ENCODE measurements at regions not wholly inside any gene's neighbourhood (a gene's known extent, or its start where the extent isn't known, plus 50 kb on each side); places are given as distances from the start of the nearest gene placed in this dataset.
A peak's percentile ranks its signal among the peaks of the same experiment; 100 is the strongest.

DNA sequence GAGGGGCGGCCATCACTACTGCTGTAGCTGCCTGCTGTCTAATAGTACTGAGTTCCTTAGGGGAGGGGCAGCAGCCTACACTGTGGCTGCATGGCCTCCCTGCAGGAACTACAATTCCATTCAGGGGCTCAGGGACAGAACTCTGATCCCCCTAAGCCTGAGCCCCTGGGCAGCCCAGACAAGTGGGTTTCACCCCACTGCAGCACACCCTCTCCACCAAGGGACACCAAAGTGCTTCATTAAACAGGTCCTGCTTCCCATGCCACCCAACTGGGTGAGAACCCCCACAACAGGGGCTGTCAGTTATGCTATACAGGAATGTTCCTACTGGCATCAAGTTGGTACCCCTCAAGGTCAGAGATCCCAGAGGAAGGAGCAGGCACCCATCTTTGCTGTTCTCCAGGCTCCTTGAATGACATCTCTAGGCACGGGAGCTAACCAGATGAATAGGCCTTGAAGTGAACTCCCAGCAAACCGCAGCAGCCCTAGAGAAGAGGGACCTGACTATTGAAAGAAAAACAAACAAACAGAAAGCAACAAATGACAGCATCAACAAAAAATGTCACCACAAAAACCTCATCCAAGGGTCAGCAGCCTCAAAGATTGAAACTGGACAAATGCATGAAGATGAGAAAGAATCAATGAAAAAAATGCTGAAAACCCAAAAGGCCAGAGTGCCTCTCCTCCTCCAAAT lies 437.4 kb downstream of the NUF2 start:
- H2AFZ ChIP-seq (ENCODE audit: insufficient read depth, low read length, poor library complexity): no peak overlapping the region
- no peak overlapping the region for H3K18ac ChIP-seq (ENCODE audit: low read length)
- H3K23ac ChIP-seq (ENCODE audit: low read length): no peak overlapping the region
- H3K36me3 ChIP-seq (ENCODE audit: control insufficient read depth in 1 of 2, insufficient read depth in 2 of 2, low read length in 2 of 2): no peaks in the 10 kb centered on the region
- no peak for DNase-seq
- no peaks in the 10 kb centered on the region for H3K27me3 ChIP-seq (ENCODE audit: insufficient read depth, low read length)
- H3K9ac ChIP-seq (ENCODE audit: low read length): no peak overlapping the region
- H4K91ac ChIP-seq (ENCODE audit: low read depth, low read length): no peak overlapping the region
- no peaks in the 10 kb centered on the region for H3K79me2 ChIP-seq (ENCODE audit: control insufficient read depth, insufficient read depth, low read length, poor library complexity)
- H4K12ac ChIP-seq (ENCODE audit: low read depth, low read length): no peak overlapping the region
- H3K4me1 ChIP-seq (ENCODE audit: control insufficient read depth in 1 of 2, insufficient read depth in 2 of 2, low read length in 2 of 2): no peaks in the 10 kb centered on the region
- H3K9me3 ChIP-seq (ENCODE audit: insufficient read depth, low read depth, low read length): no peaks in the 10 kb centered on the region
- no peak overlapping the region for H3K4me2 ChIP-seq (ENCODE audit: low read length)
- H2BK5ac ChIP-seq (ENCODE audit: low read depth, low read length, poor library complexity): no peak overlapping the region
- H4K8ac ChIP-seq (ENCODE audit: low read depth, low read length): no peak overlapping the region
- H2BK120ac ChIP-seq (ENCODE audit: insufficient read depth, low read length, poor library complexity): no peak overlapping the region
- no peak overlapping the region for H3K4ac ChIP-seq (ENCODE audit: low read depth, low read length)
- H3K27ac ChIP-seq (ENCODE audit: low read depth, low read length): no peak overlapping the region
- no peak overlapping the region for H2AK5ac ChIP-seq (ENCODE audit: low read length)
- H3K4me3 ChIP-seq (ENCODE audit: low read depth, low read length): no peak overlapping the region
- no CpG with 5 or more reads among the region's 3 CpGs for WGBS (ENCODE audit: extremely low coverage, insufficient coverage, insufficient read length)
- H2BK12ac ChIP-seq (ENCODE audit: low read length): no peak overlapping the region
- no peak overlapping the region for H3K14ac ChIP-seq (ENCODE audit: low read length)
- no peaks in the 10 kb centered on the region for H3K79me1 ChIP-seq (ENCODE audit: low read length)

DNA sequence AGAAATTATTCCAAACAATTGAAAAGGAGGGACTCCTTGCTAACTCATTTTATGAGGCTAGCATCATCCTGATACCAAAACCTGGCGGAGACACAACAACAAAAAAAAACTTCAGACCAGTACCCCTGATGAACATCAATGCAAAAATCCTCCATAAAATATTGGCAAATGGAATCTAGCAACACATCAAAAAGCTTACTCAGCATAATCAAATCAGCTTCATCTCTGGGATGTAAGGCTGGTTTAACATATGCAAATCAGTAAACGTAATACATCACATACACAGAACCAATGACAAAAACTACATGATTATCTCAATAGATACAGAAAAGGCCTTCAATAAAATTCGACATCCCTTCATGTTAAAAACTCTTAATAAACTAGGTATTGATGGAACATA lies 440.1 kb downstream of the NUF2 start:
- H3K4me1 ChIP-seq (ENCODE audit: control insufficient read depth in 1 of 2, insufficient read depth in 2 of 2, low read length in 2 of 2): no peaks in the 10 kb centered on the region
- H4K8ac ChIP-seq (ENCODE audit: low read depth, low read length): no peak overlapping the region
- no peak overlapping the region for H3K4ac ChIP-seq (ENCODE audit: low read depth, low read length)
- H3K79me1 ChIP-seq (ENCODE audit: low read length): no peaks in the 10 kb centered on the region
- no peak overlapping the region for H2AK5ac ChIP-seq (ENCODE audit: low read length)
- H3K9me3 ChIP-seq (ENCODE audit: insufficient read depth, low read depth, low read length): no peaks in the 10 kb centered on the region
- H3K14ac ChIP-seq (ENCODE audit: low read length): no peak overlapping the region
- no peaks in the 10 kb centered on the region for H3K79me2 ChIP-seq (ENCODE audit: control insufficient read depth, insufficient read depth, low read length, poor library complexity)
- H3K9ac ChIP-seq (ENCODE audit: low read length): no peak overlapping the region
- H3K27me3 ChIP-seq (ENCODE audit: insufficient read depth, low read length): no peaks in the 10 kb centered on the region
- H4K12ac ChIP-seq (ENCODE audit: low read depth, low read length): no peak overlapping the region
- no peak overlapping the region for H2AFZ ChIP-seq (ENCODE audit: insufficient read depth, low read length, poor library complexity)
- H2BK120ac ChIP-seq (ENCODE audit: insufficient read depth, low read length, poor library complexity): no peak overlapping the region
- no peak overlapping the region for H3K27ac ChIP-seq (ENCODE audit: low read depth, low read length)
- no CpG with 5 or more reads among the region's 3 CpGs for WGBS (ENCODE audit: extremely low coverage, insufficient coverage, insufficient read length)
- H4K91ac ChIP-seq (ENCODE audit: low read depth, low read length): no peak overlapping the region
- no peak overlapping the region for H2BK5ac ChIP-seq (ENCODE audit: low read depth, low read length, poor library complexity)
- H3K4me2 ChIP-seq (ENCODE audit: low read length): no peak overlapping the region
- H3K36me3 ChIP-seq (ENCODE audit: control insufficient read depth in 1 of 2, insufficient read depth in 2 of 2, low read length in 2 of 2): no peaks in the 10 kb centered on the region
- H3K18ac ChIP-seq (ENCODE audit: low read length): no peak overlapping the region
- no peak overlapping the region for H3K23ac ChIP-seq (ENCODE audit: low read length)
- no peak overlapping the region for H3K4me3 ChIP-seq (ENCODE audit: low read depth, low read length)
- DNase-seq: no peak
- no peak overlapping the region for H2BK12ac ChIP-seq (ENCODE audit: low read length)

DNA sequence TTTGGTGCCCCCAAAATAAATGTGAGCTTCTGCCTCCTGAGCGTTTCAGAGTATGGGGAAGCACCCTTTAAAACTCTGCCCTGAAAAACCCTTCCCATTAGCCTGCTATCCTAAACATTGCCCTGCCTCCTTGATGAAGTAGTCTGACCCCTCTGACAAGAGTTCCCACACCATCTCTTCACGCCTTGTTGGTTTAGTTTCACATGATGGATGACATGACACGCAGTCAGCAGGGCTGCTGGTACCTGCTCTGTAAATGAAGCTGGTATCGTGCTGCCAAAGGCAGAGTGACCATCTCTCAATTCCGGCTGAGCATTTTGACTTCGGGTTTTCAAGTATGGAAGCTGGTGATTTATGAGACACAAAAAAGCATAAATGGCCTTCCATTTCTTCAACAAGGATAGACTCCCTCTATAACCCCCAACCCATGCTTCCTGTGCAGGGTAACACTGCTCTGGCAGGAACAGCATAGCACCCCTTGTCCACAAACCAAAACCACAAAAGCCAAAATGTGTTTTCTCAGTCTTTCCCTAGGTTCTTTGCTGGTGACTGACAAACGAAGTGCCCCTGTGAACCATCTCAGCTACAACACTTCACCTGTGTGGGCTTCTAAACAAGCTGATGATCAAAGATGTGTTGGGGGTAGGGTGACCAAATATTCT lies 444.6 kb downstream of the NUF2 start:
- H3K4me2 ChIP-seq (ENCODE audit: low read length): no peak overlapping the region
- no peak overlapping the region for H3K4ac ChIP-seq (ENCODE audit: low read depth, low read length)
- no CpG with 5 or more reads among the region's 7 CpGs for WGBS (ENCODE audit: extremely low coverage, insufficient coverage, insufficient read length)
- no peak overlapping the region for H2AFZ ChIP-seq (ENCODE audit: insufficient read depth, low read length, poor library complexity)
- no peaks in the 10 kb centered on the region for H3K79me1 ChIP-seq (ENCODE audit: low read length)
- H3K9me3 ChIP-seq (ENCODE audit: insufficient read depth, low read depth, low read length): no peaks in the 10 kb centered on the region
- no peak overlapping the region for H2AK5ac ChIP-seq (ENCODE audit: low read length)
- H3K4me3 ChIP-seq (ENCODE audit: low read depth, low read length): no peak overlapping the region
- no peak overlapping the region for H3K14ac ChIP-seq (ENCODE audit: low read length)
- H2BK5ac ChIP-seq (ENCODE audit: low read depth, low read length, poor library complexity): no peak overlapping the region
- H4K8ac ChIP-seq (ENCODE audit: low read depth, low read length): no peak overlapping the region
- H3K23ac ChIP-seq (ENCODE audit: low read length): no peak overlapping the region
- H3K9ac ChIP-seq (ENCODE audit: low read length): no peak overlapping the region
- H2BK120ac ChIP-seq (ENCODE audit: insufficient read depth, low read length, poor library complexity): no peak overlapping the region
- H3K27me3 ChIP-seq (ENCODE audit: insufficient read depth, low read length): no peaks in the 10 kb centered on the region
- no peaks in the 10 kb centered on the region for H3K79me2 ChIP-seq (ENCODE audit: control insufficient read depth, insufficient read depth, low read length, poor library complexity)
- H3K36me3 ChIP-seq (ENCODE audit: control insufficient read depth in 1 of 2, insufficient read depth in 2 of 2, low read length in 2 of 2): no peaks in the 10 kb centered on the region
- no peak overlapping the region for H3K18ac ChIP-seq (ENCODE audit: low read length)
- H2BK12ac ChIP-seq (ENCODE audit: low read length): no peak overlapping the region
- H4K12ac ChIP-seq (ENCODE audit: low read depth, low read length): no peak overlapping the region
- DNase-seq: peak in 1 of 2 donors; percentile 1
- H3K4me1 ChIP-seq (ENCODE audit: control insufficient read depth in 1 of 2, insufficient read depth in 2 of 2, low read length in 2 of 2): no peaks in the 10 kb centered on the region
- H3K27ac ChIP-seq (ENCODE audit: low read depth, low read length): no peak overlapping the region
- H4K91ac ChIP-seq (ENCODE audit: low read depth, low read length): no peak overlapping the region

DNA sequence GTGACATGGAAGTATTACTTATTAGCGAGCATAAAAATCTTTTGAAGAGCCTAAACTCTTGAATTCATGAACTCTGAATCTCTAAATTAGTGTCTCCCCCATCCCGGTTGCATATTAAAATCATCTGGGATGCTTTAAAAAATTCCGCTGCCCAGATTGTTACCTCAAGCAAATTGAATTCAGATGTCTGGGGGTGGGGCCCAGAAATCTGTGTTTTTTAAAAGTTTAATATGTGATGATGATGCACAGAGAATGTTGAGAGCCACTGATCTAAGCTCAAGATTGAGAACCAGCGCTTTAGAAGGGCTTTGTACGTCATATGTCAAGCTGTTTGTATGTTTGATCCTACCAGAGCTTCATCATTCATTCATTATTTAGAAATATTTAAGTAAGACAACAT lies 446.8 kb downstream of the NUF2 start:
- H3K27me3 ChIP-seq (ENCODE audit: insufficient read depth, low read length): no peaks in the 10 kb centered on the region
- H3K4me1 ChIP-seq (ENCODE audit: control insufficient read depth in 1 of 2, insufficient read depth in 2 of 2, low read length in 2 of 2): no peaks in the 10 kb centered on the region
- H3K18ac ChIP-seq (ENCODE audit: low read length): no peak overlapping the region
- no peak overlapping the region for H4K8ac ChIP-seq (ENCODE audit: low read depth, low read length)
- H3K9me3 ChIP-seq (ENCODE audit: insufficient read depth, low read depth, low read length): no peaks in the 10 kb centered on the region
- H3K79me1 ChIP-seq (ENCODE audit: low read length): no peaks in the 10 kb centered on the region
- whole genome bisulfite sequencing (ENCODE audit: extremely low coverage, insufficient coverage, insufficient read length): no CpG with 5 or more reads among the region's 5 CpGs
- no peak overlapping the region for H2BK5ac ChIP-seq (ENCODE audit: low read depth, low read length, poor library complexity)
- no peak overlapping the region for H3K4ac ChIP-seq (ENCODE audit: low read depth, low read length)
- no peak overlapping the region for H4K12ac ChIP-seq (ENCODE audit: low read depth, low read length)
- no peak for DNase-seq
- H3K4me3 ChIP-seq (ENCODE audit: low read depth, low read length): no peak overlapping the region
- no peaks in the 10 kb centered on the region for H3K36me3 ChIP-seq (ENCODE audit: control insufficient read depth in 1 of 2, insufficient read depth in 2 of 2, low read length in 2 of 2)
- no peak overlapping the region for H2BK12ac ChIP-seq (ENCODE audit: low read length)
- H3K23ac ChIP-seq (ENCODE audit: low read length): no peak overlapping the region
- no peak overlapping the region for H2BK120ac ChIP-seq (ENCODE audit: insufficient read depth, low read length, poor library complexity)
- no peaks in the 10 kb centered on the region for H3K79me2 ChIP-seq (ENCODE audit: control insufficient read depth, insufficient read depth, low read length, poor library complexity)
- no peak overlapping the region for H3K27ac ChIP-seq (ENCODE audit: low read depth, low read length)
- H2AFZ ChIP-seq (ENCODE audit: insufficient read depth, low read length, poor library complexity): no peak overlapping the region
- H4K91ac ChIP-seq (ENCODE audit: low read depth, low read length): no peak overlapping the region
- H3K14ac ChIP-seq (ENCODE audit: low read length): no peak overlapping the region
- no peak overlapping the region for H3K9ac ChIP-seq (ENCODE audit: low read length)
- H3K4me2 ChIP-seq (ENCODE audit: low read length): no peak overlapping the region
- H2AK5ac ChIP-seq (ENCODE audit: low read length): no peak overlapping the region
